OCI-LY1 (cell line): ENCODE measurements at regions not wholly inside any gene's neighbourhood (a gene's known extent, or its start where the extent isn't known, plus 50 kb on each side); places are given as distances from the start of the nearest gene placed in this dataset.

Experiments used
- H2AFZ ChIP-seq: fragments of 200-600 bp; sonication (generic), shearing (Covaris generic); 2 replicates; pipeline ENCODE4 v1.6.0; 2014; ENCODE audit warnings: antibody characterized with exemption, mild to moderate bottlenecking, low read length
- H3F3A ChIP-seq: fragments of 200-600 bp; sonication (generic), shearing (Covaris generic); 2 replicates; pipeline ENCODE4 v1.6.0; 2014; ENCODE audit warnings: mild to moderate bottlenecking, antibody characterized with exemption, low read length, moderate library complexity; ENCODE audit not compliant: insufficient read depth
- H3K27ac ChIP-seq: fragments of 200-600 bp; sonication (generic); 2 replicates; pipeline ENCODE4 v1.5.1; 2014; ENCODE audit warnings: low read length, mixed run types, mild to moderate bottlenecking, low read depth; ENCODE audit not compliant: poor library complexity, severe bottlenecking
- H3K27me3 ChIP-seq: fragments of 200-600 bp; sonication (generic); 2 replicates; pipeline ENCODE4 v1.6.0; 2014; ENCODE audit warnings: antibody characterized with exemption, mild to moderate bottlenecking, low read length, moderate library complexity; ENCODE audit not compliant: insufficient read depth
- H3K36me3 ChIP-seq: fragments of 200-600 bp; sonication (generic); 2 replicates; pipeline ENCODE4 v1.6.1; 2014; ENCODE audit warnings: mild to moderate bottlenecking, antibody characterized with exemption, low read length, moderate library complexity, mixed read lengths; ENCODE audit not compliant: insufficient read depth
- H3K4me1 ChIP-seq: fragments of 200-600 bp; sonication (generic); 2 replicates; pipeline ENCODE4 v1.5.1; 2014; ENCODE audit warnings: mild to moderate bottlenecking, low read length, moderate library complexity; ENCODE audit not compliant: insufficient read depth, severe bottlenecking
- H3K4me2 ChIP-seq: fragments of 200-600 bp; sonication (generic), shearing (Covaris generic); 2 replicates; pipeline ENCODE4 v1.6.1; 2014; ENCODE audit warnings: low read length
- H3K4me3 ChIP-seq: fragments of 200-600 bp; sonication (generic); 2 replicates; pipeline ENCODE4 v1.5.1; 2014; ENCODE audit warnings: low read length, low read depth, mild to moderate bottlenecking, mixed read lengths; ENCODE audit not compliant: poor library complexity, severe bottlenecking
- H3K79me2 ChIP-seq: fragments of 200-600 bp; shearing (Covaris generic); 2 replicates; pipeline ENCODE4 v1.6.1; 2016; ENCODE audit warnings: mixed run types, low read length, mixed read lengths; ENCODE audit not compliant: insufficient read depth
- H3K9ac ChIP-seq: fragments of 200-600 bp; sonication (generic), shearing (Covaris generic); 2 replicates; pipeline ENCODE4 v1.6.1; 2014; ENCODE audit warnings: mild to moderate bottlenecking, low read length, mixed read lengths
- H3K9me2 ChIP-seq: fragments of 200-600 bp; sonication (generic), shearing (Covaris generic); 2 replicates; pipeline ENCODE4 v1.6.1; 2014; ENCODE audit warnings: low read depth, mild to moderate bottlenecking, low read length, mixed read lengths
- H3K9me3 ChIP-seq: fragments of 200-600 bp; shearing (Covaris generic); 2 replicates; pipeline ENCODE4 v1.6.1; 2014; ENCODE audit warnings: low read length, mixed read lengths
- H4K20me1 ChIP-seq: fragments of 200-600 bp; sonication (generic), shearing (Covaris generic); 2 replicates; pipeline ENCODE4 v1.6.0; 2016; ENCODE audit warnings: mild to moderate bottlenecking, low read length; ENCODE audit not compliant: insufficient read depth
- EZH2 ChIP-seq: fragments of 200-600 bp; sonication (generic), shearing (Covaris generic); IDR thresholded peaks from 2 replicates; pipeline ENCODE4 v1.8.0; 2017; ENCODE audit warnings: borderline replicate concordance, mixed run types, mild to moderate bottlenecking, antibody characterized with exemption, low read length, moderate library complexity, mixed read lengths
- TF ChIP-seq, protein P1 (sequence below): fragments of 200-600 bp; sonication (generic), shearing (Covaris generic); IDR thresholded peaks from 2 replicates; pipeline ENCODE4 v1.5.1; 2017; ENCODE audit warnings: mild to moderate bottlenecking, antibody characterized with exemption, low read length, moderate library complexity, mixed read lengths

DNA sequence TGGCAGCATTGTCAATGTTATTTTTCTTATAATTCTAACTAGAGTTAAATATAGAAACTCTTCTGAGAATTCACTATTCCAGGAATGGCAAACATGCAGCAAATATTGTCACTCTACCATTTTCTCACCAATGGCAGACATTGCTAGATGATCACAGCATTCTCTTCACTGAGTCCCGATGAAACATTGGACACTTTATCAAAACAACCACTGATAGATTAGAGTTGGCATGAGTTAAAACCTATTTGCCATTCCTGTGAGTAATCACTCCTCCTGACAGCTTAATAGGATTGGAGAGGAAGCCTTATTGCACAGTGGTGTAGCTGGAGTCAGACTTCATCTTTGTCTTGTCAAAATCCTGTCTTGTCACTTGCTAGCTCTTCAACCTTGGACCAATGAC is 163.9 kb upstream of the THUMPD2 start:
- no peak overlapping the region for H3K9ac ChIP-seq
- TF ChIP-seq, protein P1, sequence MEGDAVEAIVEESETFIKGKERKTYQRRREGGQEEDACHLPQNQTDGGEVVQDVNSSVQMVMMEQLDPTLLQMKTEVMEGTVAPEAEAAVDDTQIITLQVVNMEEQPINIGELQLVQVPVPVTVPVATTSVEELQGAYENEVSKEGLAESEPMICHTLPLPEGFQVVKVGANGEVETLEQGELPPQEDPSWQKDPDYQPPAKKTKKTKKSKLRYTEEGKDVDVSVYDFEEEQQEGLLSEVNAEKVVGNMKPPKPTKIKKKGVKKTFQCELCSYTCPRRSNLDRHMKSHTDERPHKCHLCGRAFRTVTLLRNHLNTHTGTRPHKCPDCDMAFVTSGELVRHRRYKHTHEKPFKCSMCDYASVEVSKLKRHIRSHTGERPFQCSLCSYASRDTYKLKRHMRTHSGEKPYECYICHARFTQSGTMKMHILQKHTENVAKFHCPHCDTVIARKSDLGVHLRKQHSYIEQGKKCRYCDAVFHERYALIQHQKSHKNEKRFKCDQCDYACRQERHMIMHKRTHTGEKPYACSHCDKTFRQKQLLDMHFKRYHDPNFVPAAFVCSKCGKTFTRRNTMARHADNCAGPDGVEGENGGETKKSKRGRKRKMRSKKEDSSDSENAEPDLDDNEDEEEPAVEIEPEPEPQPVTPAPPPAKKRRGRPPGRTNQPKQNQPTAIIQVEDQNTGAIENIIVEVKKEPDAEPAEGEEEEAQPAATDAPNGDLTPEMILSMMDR = no peak
- TF ChIP-seq EZH2 = no peak
- no peaks in the 10 kb centered on the region for H3K36me3 ChIP-seq
- no peak overlapping the region for H2AFZ ChIP-seq
- H3K4me1 ChIP-seq = no peaks in the 10 kb centered on the region
- no peaks in the 10 kb centered on the region for H3K27me3 ChIP-seq
- H3K9me2 ChIP-seq = no peaks in the 10 kb centered on the region
- no peak overlapping the region for H3K27ac ChIP-seq
- H3K9me3 ChIP-seq = no peaks in the 10 kb centered on the region
- H3K4me2 ChIP-seq = no peak overlapping the region
- H3F3A ChIP-seq = no peaks in the 10 kb centered on the region
- no peak overlapping the region for H3K4me3 ChIP-seq
- H3K79me2 ChIP-seq = no peaks in the 10 kb centered on the region
- H4K20me1 ChIP-seq = no peaks in the 10 kb centered on the region

DNA sequence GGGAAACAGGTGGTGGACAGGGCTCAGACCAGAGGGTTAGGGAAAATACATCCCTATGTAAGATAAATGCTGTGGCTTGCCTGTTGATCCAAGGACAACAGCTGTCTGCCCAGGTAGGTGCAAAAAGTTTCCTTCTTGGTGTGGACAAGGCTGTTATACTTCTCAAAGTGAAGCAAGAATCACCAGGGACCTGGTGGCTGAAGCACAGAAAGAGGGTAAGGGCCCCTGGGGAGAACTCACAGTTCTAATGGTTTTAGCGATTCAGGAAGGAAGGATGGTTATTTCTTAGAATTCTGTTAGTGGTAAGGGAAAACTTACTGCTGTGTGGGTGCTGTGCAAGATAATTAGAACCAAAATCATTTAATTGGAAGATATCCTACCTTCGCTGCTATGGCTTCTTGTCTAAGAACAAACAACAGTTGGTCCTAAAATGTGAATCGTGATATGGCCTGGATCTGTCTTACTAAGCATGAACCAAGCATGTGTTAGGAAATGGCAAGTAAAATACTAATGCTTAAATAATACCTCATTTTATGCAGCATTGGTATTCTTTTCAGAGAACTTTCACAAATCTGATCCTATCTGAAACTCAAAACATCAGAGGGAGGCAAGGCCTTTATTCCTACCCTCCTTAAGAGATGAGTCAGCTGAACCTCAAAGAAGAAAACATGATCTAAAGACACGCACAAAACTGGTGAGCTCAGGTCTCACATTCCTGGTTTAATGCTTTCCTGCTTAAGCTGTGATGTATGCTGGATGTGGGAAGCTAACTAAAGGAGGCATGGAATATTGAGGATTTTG is 159.2 kb upstream of the THUMPD2 start:
- Histone ChIP-seq H3K4me3 (no peak overlapping the region), H3K79me2 (no peaks in the 10 kb centered on the region), H3K36me3 (no peaks in the 10 kb centered on the region), H3K9me3 (no peaks in the 10 kb centered on the region), H4K20me1 (no peaks in the 10 kb centered on the region), H2AFZ (no peak overlapping the region), H3K27ac (no peak overlapping the region), H3K4me1 (no peaks in the 10 kb centered on the region), H3K9ac (no peak overlapping the region), H3K4me2 (no peak overlapping the region), H3K9me2 (no peaks in the 10 kb centered on the region), H3K27me3 (no peaks in the 10 kb centered on the region), H3F3A (no peaks in the 10 kb centered on the region)
- TF ChIP-seq EZH2 = no peak
- TF ChIP-seq, protein P1 = no peak

DNA sequence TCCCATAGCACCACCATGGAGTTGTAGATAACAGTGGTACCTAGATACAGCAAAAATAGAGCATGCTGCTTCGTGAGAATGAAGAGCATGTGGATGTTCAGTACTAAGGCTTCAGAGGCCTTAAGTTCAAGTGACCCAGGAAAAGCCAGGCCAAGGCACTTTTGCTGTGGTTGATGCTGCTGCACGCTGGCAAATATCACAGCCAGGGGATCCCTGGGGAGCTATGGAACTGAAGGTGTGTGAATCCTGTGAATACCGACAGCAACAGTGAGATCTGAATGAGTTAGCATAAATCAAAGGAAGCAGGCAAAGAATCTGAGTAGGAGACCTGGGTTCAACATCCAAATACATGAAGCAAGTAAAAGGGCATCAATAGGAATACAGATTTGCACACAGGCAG is 158.6 kb upstream of the THUMPD2 start:
- no peaks in the 10 kb centered on the region for H3K36me3 ChIP-seq

More for the DNA sequence above, 158.6 kb upstream of the THUMPD2 start:
- Histone ChIP-seq H3K27me3 (no peaks in the 10 kb centered on the region), H4K20me1 (no peaks in the 10 kb centered on the region), H3K4me1 (no peaks in the 10 kb centered on the region), H3K4me2 (no peak overlapping the region), H3K79me2 (no peaks in the 10 kb centered on the region), H3F3A (no peaks in the 10 kb centered on the region), H3K9me2 (no peaks in the 10 kb centered on the region), H3K27ac (no peak overlapping the region), H3K9ac (no peak overlapping the region), H2AFZ (no peak overlapping the region), H3K4me3 (no peak overlapping the region), H3K9me3 (no peaks in the 10 kb centered on the region)
- TF ChIP-seq EZH2 = no peak
- TF ChIP-seq, protein P1 = no peak
